ENCODE measurements at regions not wholly inside any gene's neighbourhood (a gene's known extent, or its start where the extent isn't known, plus 50 kb on each side); places are given as distances from the start of the nearest gene placed in this dataset.
A peak's percentile ranks its signal among the peaks of the same experiment; 100 is the strongest.

DNA sequence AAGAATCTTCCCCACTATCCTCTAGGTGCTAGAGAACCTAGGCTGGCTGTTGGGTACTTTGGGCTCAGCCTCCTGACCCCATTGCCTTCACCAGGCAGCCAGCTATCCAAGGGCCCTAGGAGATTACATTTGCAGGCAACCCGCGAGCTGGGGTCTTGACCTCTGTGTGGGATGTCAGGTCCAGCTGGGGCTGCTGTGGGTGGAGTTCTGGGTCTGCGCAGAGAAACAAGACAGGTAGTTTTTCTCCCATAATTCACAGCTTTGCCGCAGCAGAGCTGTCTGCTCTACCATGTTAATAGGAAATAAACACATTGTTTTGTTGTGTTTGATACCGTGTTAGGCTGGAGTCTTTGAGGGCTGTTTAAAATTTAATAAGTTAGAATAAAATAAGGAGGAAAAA is 142.8 kb upstream of the PLET1 start:
- DNase-seq, result no peak

DNA sequence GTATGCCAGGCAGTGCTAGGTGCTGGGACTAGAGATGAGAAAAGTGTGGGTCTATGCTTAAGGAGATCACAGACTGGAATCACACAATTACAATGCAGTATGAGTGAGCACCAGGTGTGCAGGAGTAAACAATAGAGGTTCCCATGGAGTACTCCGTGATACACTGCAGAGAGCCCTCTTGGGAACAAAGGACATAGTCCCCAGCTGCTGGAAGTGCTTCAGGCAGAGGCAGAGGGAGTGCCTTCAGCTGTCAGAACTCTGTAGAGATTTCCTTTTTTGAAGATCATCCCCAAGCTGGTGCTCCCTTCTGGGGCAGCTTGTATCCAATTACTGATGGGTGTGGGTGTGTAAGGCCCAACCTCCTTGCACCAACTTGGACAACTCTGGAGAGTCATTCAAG is 143.5 kb upstream of the PLET1 start:
- no peak for DNase-seq

- no peak for DNase-seq
These were observed 147.9 kb upstream of the PLET1 start for GRCh38 chr11:112408517-112408916.

DNA sequence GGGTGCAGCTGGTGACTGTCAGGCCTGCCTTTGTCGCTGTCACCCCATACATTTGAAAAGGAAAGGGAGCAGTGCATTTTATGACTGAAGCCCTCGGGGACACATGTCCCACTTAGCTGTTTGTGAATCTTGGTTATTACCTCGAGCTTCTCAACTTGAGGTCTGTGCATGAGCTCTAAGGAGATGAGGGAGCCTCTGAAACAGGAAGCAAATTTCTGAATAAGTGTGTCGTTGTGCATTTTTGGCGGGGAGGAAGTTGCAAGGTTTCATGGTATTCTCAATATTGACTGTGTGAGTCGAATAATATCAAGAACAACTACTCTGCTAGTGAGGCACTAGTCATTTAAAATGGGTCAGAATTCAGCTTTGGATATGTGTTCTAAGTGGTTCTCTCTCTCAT is 149.7 kb upstream of the PLET1 start:
- DNase-seq, result no peak

- DNase-seq, result no peak
These were observed 151.7 kb upstream of the PLET1 start for GRCh38 chr11:112412383-112412782.

- no peak for DNase-seq
These were observed 156.7 kb upstream of the PLET1 start for GRCh38 chr11:112417339-112417738.

DNA sequence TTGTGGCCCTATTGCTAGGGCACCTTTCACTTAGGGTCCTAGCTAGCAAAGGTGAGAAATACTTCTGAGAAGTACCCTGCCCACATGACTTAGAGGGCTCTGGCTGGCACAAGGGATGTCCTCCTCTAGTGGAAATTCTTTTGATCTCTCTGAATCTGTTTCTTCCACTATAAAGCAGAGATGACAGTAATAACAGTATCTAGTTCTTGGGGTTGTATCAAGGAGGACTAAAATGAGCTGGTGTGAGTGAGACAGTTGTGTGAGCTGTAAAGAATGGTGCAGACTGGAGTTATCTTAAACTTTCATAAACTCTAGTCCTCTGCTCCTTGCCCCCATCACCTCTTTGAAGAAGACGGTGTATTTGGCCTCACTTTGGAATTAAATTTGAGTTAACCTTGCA is 157.8 kb upstream of the PLET1 start:
- DNase-seq, result no peak

DNA sequence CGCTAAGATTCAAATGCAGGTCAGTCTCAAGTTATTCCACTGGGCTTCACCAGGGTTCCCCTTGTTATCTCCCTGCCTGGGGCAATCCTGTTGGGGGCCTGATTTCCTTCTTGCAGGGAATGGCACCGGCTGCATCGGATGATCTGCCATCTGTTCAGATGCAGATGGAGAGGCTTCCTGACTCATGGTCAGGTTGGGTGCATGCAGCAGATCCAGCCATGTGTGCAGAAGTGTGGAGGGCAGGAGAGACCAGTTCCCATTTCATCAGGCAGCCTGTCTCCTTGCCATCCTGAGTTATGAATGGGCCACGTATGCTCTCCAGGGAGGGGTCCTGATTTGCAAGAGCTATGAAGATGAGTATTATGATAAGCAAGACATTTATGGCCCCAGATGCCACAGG is 161.2 kb upstream of the PLET1 start:
- DNase-seq, result no peak

DNA sequence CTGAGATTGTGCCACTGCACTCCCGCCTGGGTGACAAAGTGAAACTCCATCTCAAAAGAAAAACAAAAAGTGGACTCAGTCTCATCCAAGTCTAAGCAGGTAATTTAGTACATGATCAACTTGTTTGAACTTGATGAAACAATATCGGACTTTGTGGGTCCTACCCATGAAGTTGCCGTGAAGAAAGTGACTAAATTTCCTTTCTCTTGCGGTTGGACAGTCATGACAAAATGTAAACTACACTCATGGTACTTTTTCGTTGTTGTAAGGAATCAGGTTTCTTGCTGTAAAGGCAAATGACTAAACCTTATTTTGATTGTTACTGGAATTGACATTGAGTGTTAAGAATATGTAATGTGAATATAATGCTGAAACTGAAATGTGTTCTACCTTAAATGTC is 164.5 kb upstream of the PLET1 start:
- DNase-seq, result no peak

DNA sequence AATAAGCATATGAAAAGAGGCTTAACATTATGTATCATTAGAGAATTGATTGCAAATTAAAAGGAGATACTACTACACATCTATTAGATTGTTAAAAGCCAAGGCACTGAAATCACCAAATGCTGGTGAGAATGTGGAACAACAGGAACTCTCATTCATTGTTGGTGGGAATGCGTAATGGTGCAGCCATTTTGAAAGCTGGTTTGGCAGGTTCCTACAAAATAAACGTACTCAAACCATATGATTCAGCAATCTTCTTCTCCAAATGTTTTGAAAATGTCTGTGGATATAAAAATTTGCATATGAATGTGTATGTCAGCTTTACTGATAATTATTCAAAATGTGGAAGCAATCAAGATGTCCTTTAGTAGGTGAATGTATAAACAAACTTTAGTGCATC is 176.4 kb upstream of the PLET1 start:
- DNase-seq, result no peak

DNA sequence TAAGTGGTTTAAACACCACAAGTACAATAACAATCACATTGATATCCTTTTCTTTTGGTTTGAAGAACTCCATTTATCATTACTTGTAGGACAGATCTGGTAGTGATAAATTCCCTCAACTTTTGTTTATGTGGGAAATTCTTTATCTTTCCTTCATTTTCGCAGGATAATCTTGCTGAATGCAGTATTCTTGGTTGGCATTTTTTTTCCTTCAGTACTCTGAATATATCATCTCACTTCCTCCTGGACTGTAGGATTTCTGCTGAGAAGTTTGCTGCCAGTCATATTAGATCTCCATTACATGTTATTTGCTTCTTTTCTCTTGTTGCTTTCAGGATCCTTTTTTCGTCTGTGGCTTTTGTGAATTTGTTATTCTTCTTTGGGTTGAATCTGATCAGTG is 179.0 kb upstream of the PLET1 start:
- DNase-seq, result no peak

- no peak for DNase-seq
These were observed 179.9 kb upstream of the PLET1 start for GRCh38 chr11:112440518-112440917.

DNA sequence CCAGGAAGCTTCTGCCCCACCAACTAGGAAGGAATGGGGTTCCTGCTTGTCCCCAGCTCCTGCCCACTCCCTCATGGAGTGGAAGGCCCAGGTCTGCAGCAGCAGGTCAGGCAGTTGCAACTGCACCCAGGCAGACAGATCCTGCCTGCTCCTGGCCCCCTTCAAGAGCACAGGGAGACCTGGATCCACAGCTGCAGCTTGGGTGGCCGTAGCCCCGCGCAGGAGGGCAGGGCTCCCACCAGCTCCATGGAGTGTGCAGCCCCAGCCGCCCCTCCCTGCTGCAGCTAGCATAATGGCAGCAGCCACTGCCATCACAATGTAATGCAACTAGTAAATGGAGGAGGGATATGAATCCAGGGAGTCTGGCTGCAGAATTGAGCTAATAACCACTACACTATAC is 187.5 kb upstream of the PLET1 start:
- no peak for DNase-seq

DNA sequence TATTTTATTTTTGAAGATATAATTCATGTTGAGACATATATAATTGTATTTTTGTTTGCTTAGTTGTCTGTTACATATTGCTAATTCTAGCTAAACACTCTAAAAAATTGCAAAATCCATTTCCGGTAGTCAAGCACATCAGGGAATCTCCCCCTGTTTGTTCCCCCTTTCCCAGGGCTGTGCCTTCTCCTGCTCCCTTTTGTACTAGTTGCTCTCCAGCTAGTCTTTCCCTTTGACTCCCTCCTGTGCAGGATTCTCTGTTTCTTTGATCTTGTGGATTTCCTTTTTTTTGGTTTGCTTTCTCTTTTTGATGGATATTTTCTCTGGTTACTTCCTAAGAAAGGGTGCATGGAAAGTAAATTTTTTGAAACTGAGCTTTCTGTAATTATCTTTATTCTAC is 188.1 kb upstream of the PLET1 start:
- no peak for DNase-seq

DNA sequence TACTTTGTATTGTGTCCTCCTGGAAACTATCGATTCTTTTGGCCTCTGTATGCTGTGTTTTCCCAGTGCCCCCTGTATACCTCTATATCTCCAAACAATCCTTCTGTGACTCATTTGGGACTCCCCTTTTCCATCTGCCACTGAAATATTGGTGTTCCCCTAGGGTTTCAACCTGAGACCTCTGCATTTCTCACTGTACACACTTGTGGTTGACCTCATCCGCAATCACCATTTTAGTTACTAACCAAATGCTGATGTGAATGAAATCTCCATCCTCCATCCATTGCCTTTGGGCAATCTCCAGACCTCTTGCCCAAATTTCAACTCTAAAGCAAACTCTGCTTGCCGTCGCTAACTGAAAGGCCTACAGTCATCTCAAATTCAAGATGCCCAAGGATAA is 190.6 kb upstream of the PLET1 start:
- DNase-seq, result no peak

- DNase-seq, result peak; percentile 44
These were observed 193.2 kb upstream of the PLET1 start for GRCh38 chr11:112453601-112454577.

GRCh38 chr11:112454841-112455240 is 194.2 kb upstream of the PLET1 start:
- DNase-seq, result no peak

DNA sequence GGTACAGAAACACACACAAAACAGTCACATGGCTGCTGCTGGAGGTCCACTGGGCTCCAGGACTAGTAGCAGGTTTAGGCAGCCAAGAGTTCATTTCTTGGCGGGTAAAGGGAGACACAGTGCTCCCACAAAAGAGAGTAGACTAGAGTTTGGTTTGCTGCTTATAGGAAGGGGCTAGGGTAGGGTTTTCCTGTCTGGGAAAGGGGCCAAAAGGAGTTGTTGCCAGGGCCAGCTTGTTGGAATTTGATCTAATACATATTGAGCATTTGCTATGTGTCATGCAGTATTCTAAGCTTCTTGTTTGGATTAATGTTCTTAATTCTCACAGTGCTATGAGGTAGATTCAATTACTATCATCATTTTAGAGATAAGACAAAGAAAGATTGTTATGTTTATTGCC is 195.1 kb upstream of the PLET1 start:
- DNase-seq, result no peak

DNA sequence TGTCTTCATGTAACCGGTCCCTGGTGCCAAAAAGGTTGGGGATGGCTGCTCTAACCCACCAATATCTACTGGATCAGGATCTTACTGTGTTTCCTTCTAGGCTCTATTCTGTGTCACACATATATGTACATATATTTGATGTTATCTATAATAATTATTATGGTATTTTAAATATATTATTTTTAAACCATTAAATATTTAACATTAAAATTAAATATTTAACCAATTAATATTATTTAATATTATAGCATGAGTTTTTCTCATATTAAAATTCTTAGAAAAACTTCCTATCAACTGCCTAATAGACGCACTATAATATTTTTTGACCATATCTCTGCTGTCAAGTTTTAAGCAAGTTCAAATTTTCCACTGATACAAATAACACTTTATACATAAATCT is 196.9 kb upstream of the PLET1 start:
- no peak for DNase-seq

- DNase-seq, result no peak
These were observed 198.3 kb upstream of the PLET1 start for GRCh38 chr11:112459001-112459400.

- no peak for DNase-seq
These were observed 199.5 kb upstream of the PLET1 start for GRCh38 chr11:112460141-112460540.

- DNase-seq, result no peak
These were observed 204.3 kb upstream of the PLET1 start for GRCh38 chr11:112464949-112465348.

DNA sequence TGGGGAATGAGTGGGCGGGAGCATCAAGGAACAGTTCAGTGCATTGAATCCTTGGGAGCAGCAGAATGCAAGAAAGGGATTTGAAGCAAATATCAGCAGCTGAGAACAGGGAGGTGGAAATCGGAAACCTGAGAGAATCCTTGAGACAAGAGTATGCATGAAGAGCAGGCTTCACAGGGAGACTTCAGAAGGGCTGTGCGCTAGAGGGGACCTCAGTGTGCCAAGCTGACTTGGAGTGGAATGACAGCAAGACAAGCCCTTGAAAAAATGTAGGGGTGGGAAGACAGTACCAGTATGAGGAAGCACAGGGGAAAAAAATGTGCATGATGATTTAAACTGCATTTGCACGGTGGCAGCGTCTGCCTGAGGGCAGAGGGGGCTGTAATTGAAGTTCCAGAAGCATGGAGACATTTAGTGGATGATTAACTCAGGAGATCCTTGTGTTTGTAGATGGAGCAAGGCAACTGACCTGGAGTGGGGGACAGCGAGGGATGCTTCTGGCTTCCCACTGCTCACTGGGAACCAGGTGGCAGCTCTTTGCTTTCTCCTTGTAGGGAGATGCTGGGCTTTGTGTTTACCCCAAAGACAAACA is 204.9 kb upstream of the PLET1 start:
- DNase-seq, result no peak

DNA sequence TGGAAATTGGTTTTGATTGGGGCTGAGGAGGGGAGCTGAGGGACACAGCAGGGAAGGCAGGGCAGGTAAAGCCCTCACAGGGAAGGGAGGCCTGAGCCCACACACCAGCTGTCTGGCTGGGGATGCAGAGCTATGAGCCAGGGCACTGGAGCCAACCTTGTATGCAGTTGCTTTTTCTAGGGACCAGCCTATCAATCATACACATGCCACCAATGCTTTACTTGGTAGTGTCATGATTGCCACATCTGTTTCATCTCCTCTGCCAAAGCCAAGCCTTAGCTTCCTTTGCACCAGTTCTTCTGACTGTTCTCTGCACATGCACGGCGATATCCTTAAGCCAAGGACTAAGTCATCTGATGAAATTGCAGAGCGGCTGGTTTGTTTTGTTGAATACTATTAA is 207.1 kb upstream of the PLET1 start:
- DNase-seq, result no peak

GRCh38 chr11:112469376-112469775 is 208.7 kb upstream of the PLET1 start:
- DNase-seq, result no peak
